ENCODE measurements at regions not wholly inside any gene's neighbourhood (a gene's known extent, or its start where the extent isn't known, plus 50 kb on each side); places are given as distances from the start of the nearest gene placed in this dataset.
"Not testable (repeated sequence)": the region's sequence is repeated elsewhere in the genome, so short reads cannot be mapped to it uniquely, and the experiment has no call there.

DNA sequence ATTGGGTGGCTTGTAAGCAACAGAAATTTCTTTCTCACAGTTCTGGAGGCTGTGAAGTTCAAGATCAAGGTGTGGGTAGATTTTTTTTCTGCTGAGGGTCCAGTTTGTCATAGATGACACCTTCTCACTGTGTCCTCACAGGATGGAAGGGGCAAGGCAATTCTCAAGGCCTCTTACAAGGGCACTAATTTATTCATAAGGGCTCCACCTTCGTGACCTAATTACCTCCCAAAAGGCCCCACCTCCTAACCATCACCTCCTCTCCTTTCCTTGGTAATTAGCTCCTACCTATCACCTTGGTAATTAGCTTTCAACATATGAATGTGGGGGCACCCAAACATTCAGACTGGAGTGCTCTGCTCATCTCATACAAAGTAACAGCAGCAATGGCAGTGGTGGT, 92.3 kb upstream of the CD44 start:
- no peak for DNase-seq

DNA sequence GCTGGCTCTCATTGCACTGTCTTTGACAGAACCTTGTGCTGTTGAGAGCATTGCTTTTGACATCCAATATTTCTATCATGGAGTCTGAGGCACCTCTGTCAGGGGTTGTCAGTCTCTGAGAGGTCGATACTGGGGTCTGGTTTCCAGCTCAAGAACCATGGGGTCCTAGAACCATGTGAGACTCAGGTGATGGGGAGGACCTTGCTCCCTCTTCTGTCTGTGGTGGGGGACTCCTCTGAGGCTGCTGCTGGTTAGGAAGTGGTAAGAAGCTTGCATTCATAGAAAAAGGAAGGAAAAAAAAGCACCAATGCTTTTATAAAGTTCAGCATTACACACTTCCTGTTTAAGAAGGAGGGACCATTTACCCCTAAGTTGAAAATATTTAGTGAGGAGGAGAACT, 91.8 kb upstream of the CD44 start:
- no peak for DNase-seq

DNA sequence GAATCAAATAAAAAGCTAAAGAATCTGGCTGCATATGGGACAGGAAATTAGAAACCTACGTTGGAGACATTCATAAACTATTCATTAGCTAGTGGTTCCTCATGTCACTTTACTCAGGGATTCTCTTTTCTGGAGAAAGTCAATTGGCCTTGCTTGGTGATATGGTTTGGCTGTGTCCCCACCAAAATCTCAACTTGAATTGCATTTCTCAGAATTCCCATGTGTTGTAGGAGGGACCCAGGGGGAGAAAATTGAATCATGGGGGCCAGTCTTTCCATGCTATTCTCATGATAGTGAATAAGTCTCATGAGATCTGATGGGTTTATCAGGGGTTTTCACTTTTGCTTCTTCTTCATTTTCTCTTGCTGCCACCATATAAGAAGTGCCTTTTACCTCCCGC, 91.2 kb upstream of the CD44 start:
- no peak for DNase-seq

DNA sequence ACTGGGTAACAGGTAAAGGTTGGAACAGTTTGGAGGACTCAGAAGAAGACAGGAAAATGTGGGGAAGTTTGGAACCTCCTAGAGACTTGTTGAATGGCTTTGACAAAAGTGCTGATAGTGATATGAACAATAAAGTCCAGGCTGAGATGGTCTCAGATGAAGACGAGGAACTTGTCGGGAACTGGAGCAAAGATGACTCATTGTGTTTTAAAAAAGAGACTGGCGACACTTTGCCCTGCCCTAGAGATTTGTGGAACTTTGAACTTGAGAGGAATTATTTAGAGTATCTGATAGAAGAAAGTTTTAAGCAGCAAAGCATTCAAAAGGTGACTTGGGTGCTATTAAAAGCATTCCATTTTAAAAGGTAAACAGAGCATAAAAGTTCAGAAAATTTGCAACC, 90.6 kb upstream of the CD44 start:
- DNase-seq, result not testable (repeated sequence)

DNA sequence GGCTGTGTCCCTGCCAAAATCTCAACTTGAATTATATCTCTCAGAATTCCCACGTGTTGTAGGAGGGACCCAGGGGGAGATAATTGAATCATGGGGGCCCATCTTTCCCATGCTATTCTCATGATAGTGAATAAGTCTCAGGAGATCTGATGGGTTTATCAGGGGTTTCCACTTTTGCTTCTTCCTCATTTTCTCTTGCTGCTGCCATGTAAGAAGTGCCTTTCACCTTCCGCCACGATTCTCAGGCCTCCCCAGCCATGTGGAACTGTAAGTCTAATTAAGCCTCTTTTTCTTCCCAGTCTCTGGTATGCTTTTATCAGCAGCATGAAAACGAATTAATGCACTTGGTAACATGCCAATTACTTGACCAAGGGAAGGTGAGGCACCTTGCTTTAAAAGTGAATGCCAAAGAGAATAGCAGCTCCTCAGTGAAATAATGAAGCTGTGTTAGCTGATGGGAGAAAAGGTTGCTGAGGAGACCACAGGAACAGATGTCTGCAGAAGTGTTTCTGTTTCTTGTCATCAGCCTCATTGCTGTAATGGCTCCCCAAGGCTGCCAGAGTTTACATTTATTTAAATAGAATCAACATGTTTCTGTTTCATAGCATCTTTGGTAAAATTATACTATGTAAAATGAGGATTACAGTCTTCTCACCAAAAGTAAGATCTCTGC, 89.0 kb upstream of the CD44 start:
- DNase-seq, result no peak

DNA sequence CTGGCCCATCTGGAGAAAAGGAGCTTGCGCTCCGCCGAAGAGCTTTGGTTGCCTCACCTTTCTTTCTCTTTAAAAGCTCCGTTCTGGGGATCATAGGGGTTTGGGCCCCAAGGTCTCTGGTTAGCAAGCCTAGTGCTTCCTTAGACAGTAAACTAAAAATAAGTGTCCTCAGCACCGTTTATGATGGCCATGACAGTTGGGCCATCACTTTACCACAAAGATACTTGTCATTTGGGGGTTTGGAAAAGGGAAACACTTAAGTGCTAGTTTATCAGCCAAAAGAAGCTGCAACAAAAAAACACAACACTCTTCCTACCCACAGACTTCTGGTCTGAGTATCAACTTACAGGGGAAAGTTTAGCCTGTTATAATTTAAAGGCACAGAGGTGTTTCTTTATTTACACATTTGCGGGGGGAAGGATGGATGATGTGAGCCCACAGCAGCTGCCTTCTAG, 88.4 kb upstream of the CD44 start:
- no peak for DNase-seq

DNA sequence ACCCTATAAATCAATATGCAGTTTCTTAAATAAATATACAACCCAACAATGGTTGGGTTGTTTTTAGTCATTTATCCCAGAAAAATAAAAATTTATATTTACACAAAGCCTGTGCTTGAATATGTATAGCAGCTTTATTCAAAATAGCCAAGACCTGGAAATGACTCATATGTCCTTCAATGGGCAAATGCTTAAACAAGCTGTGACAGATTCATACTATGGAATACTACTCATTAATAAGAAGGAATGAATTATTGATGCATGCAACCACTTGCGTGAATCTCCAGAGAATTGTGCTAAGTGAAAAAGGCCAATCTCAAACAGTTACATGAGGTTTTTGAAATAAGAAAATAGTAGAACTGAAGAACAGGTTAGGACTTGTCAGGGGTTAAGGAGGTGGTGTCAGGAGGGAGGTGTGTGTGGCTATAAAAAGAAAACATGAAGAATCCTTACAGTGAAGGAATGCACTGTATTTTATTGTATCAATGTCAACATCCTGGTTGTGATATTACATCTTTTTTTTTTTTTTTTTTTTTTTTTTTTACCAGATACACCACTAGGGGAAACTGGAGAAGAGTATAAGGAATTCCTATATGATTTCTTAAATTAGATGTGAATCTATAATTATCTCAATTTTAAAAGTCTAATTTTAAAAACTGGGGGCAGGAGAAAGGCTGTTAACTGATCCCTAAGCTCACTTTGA, 82.4 kb upstream of the CD44 start:
- no peak for DNase-seq

DNA sequence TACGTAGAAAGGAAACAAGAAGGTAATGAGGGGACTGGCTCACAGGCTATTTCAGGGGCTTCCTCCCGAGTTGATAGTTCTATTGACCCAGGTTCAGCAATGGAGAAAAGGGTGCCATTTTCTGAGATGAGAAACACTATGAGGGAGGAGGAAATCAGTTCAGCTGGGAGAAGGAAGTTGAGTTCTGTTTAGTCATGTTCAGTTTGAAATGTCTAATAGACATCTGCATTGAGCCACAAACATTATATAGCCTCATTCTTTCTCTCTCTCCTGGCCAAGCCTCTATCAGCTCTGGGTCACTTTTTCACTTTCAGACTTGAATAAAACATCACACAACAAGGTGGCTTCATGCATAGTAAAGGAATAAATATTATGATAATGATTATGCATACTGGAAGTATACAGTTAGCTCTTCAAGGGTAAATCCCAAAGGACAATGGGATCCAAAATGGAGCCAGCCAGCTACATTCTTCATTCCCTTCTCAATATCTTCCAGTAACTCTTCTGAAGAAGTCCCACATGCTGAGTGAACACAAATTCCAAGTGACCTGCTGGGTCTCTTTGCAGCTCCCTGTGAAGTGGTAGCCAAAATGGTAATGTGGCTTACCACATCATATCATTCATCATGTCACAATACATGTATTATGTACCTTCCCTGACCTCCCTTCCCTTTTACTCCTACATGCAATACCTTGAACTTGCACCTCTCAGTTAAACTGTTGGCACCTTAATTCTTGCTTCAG, 80.9 kb upstream of the CD44 start:
- no peak for DNase-seq

DNA sequence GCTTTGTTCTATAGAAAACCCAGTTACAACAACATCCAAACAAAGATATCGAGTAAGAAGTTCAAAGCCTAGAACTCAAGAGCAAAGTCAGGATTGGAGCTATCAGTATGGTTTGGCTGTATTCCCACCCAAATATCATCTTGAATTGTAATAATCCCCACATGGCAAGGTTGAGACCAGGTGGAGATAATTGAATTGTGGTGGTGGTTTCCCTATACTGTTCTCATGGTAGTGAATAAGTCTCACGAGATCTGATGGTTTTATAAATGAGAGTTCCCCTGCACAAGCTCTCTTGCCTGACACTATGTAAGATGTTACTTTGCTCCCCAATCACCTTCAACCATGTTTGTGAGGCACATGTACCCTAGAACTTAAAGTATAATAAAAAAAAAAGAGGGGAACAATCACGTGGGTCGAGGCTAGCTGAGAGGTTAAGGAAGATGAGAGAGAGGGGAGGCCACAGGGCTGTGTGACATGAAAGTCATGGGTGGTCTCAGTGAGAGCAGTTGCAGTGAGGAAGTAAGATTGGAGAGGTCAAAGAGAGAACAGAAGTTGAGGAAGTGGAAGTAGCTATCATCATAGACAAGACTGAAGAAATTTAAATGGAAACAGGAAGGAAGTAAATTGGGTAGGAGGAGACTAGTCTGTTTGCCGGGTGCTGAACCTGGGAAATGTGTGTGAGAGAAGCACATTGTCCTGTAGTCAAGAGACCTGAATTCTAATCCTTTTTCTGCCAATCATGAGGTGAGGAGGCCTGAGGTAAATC, 80.1 kb upstream of the CD44 start:
- no peak for DNase-seq

DNA sequence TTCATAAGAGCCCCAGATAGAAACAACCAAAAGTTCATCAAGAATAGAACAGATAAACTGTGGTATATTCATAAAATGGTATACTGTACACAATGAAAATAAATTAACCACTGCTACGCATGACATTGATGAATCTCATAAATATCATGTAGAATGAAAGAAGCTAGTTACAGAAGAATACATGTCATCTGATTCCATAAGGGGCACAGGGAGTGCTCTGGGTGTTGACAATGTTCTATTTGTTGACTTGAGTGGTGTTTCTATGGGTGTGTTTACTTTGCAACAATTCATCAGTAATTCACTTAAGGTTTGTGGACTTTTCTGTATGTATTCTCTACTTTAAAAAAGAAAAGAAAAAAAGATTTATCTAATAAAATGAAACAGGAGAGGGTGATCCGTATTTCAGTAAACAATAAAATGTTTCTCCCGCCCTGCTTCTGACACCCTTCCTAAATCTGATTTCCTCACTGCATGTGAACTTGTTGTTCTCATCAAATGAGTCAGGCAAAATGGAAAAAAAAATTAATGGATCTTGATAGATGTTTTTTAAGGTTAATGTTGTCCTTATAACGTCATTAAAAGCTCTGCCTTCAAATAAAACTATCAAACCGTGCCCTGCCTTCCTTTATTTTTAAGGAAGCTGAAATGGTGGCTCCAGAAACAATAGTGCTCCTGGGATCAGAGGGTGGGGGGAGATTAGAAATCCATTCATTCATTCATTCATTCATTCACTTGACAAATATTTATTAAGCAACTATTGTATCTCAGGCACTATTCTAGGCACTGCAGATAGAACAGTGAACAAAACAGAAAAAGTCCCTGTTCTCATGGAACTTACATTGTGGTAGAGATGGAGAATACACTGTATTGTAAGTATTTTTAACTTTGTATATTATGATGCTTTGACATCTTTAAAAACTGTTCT, 77.2 kb upstream of the CD44 start:
- peak; percentile 78 for DNase-seq

DNA sequence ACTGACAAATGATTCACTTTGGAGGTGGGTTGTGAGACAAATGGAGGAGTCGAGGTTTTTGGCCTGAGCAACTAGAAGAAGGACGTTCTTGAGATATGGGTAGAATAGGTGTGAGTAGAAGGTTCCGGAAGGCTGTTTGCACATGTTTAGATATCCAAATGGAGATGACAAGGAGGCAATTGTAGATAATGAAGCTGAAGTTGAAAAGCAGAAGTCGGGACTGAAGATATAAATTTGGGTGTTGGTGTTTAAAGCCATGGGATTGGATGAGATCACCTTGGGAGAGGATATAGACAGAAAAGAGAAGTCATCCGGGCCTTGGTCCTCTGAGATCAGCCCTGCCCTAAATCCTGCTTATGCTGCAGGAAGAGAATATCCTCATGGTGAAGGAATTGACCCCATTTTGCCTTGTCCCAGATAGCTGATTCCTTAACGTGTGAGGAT, 75.5 kb upstream of the CD44 start:
- DNase-seq, result no peak

DNA sequence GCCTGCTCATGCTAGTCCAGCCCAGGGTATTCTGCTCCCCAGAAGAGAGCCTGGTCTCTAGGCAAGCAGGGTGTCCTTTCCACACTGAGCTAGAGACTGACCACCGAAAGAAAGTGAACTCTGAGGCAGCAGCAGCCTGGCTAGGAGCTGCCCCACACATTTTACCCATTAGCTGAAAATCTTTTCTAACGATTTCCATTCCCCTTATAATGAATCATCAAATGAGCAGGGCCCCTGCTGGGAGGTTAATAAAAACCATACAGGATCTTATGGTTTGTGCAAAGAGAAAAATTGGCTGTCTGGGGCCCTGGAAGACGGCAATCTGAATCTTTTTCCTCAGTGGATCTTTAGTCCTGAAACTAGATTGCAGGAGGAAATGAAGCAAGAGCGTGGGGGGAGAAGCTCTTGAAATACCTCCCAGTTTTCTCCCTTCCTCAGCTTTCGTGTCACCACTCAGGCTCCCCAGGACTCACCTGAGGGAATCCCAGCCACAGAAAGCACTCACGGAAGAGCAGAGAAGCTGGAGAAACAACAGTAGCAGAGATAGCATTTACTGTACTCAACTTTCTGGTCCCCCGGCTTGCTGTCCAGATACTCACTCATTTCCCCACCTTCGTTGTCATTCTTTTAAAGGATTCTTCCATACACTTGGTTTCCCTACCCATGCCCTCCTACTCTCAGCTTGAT, 74.7 kb upstream of the CD44 start:
- no peak for DNase-seq

DNA sequence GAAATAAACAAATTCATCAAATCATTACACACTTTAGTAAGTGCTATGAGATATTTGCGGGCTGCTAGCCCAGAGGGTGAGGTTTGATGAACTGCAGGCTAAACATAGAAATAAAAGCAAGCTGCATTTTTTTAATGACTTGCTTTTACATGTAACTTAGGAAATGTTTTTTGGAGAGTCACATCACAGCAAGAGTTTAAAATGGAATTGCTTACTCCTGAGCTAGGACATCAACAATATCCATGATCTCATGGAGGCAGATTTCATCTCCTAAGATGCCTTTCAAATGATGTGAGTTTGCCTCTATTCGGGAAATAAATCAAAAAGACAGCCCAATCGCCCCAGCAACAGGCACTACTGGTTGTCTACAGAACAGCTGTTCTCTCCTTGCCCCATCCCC, 73.4 kb upstream of the CD44 start:
- DNase-seq, result no peak

DNA sequence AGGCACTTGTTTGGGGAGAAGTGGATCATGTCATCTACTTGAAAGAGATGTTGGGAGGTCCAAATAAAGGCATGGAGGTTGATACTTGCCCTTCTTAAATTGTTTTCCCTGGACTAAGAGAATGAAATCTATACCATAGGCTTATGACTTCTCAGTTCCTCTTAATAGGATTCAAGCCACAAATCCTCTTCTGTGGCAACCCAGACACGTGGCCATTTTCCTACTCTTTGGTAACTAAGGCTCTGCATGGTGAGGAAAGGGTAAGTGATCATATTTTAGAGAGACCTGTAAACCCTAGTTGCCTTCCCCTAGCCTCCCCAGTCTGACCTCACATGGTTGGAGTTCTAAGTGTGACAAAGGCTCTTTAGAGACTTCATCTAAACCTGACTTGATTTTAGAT, 72.9 kb upstream of the CD44 start:
- no peak for DNase-seq

DNA sequence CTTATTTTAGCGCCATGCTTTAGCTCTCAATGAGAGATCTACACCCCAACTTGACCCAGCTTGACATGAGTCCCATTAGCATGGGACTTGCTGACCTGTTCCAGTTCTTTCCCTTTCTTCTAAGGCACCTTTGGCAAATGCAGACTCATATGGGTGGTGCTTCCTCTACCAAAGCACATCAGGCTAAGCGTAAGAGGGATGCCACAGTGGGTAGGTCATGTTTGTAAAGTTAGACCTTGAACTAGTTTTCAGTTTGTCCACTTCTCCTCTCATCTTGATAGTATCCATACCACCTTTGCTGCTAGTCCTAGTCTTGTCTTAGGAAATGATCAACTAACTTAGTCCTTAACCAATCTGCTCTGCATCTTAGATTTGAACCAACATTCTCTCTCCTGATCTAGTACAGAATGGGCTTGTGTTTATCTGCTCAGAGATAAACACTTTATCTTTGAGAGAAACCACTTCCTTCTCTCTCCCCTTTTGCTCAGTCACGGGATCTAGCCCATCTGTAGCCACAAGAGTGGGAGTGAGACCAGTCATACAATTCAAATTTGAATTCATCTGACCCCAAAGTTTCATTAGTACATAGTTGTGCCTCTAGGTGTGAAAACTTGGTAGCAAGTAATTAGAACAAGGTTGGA, 72.1 kb upstream of the CD44 start:
- DNase-seq, result no peak

DNA sequence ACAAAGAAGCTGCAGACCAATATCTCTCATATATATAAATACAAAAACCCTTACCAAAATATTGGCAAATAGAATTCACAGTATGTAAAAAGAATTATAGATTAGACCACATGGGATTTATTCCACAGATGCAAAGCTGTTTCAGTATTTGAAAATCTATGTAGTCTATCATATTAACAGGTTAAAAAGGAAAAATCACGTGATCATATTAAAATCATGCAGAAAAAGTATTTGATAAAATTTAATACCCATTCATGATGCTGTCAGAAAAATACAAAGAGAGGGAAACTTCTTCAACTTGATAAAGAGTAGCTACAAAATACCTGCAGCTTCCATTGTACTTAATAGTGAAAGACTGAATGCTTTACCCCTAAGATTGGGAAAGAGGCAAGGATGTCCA, 67.2 kb upstream of the CD44 start:
- no peak for DNase-seq

DNA sequence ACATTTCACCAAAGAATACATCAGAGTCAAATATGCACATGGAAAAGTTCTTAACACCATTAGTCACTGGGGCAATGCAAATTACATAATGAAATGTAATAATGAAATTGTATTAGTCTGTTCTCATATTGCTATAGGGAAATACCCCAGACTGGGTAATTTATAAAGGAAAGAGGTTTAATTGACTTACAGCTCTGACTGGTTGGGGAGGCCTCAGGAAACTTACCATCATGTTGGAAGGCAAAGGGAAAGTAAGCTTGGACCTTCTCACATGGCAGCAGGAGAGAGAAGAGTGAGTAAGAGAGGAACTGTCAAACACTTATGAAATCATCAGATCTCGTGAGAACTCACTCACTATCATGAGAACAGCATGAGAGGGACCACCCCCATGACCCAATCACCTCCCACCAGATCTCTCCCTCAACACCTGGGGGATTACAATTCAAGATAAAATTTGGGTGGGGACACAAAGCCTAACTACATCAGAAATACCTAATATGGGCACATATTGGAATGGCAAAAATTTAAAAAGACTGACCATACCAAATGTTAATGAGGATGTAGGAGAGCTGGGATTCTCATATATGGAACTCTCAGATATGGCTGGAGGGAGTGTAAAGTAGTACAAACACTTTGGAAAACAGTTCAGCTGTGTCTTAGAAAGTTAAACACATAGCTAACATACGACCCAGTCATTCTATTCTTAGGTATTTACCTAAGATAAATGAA, 65.1 kb upstream of the CD44 start:
- DNase-seq, result no peak

DNA sequence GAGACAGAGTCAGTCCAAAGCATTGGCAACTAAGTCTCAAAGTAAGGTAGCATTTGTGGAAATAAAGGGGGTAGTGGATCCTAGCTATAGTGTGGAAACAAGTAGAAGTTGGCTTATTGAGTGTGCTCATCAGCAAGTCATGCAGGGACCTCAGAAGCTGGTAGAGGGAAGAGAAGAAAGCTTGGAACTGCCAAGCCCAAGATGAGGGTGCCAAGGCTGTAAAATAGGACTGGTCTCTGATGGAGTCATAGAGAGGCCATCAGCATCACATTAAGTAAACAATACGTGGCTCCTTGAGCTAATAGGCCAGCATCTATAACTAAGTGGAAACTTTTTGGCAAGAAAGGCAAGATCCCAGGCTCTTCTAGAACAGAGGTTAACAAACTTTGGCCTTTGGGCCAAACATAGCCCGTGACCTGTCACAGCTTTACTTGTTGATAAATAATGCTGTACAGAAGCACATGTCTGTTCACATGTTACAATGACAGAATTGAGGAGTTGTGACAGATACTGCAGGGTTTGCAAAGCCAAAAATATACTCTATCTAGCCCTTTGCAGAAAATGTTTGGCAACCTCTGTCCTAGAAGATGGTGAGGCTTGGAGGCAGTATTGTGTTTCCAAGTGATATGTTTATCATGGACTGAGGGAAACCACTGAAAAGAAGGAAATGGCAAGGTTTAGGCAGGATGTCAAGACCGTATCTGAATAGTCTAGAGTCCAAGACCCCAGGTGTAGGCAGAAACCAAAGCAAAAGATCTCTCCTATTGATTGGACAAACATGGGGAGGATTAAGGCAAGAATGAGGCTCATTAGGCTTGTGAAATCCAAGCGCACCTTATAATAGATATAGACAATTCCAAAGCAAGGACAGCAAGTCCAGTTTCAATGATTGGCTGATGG, 62.5 kb upstream of the CD44 start:
- no peak for DNase-seq

Data from NCI-H345 (cell line).